Thyroid gland (tissue), 4 donors: ENCODE measurements at regions not wholly inside any gene's neighbourhood (a gene's known extent, or its start where the extent isn't known, plus 50 kb on each side); places are given as distances from the start of the nearest gene placed in this dataset.

Experiments used
- POLR2A ChIP-seq, 2 donors: fragments of 450-650 bp; IDR thresholded peaks; one replicate each; pipeline ENCODE4 v1.6.1; 2017; ENCODE audit warnings: antibody characterized with exemption in 2 of 2, mild to moderate bottlenecking in 2 of 2, moderate library complexity in 1 of 2
- TF ChIP-seq, protein P1 (sequence below), 6 experiments: fragments of 200-600 bp in 3 of 6; fragments of 450-650 bp in 3 of 6; sonication (generic) in 3 of 6; IDR thresholded peaks; one replicate each; pipeline ENCODE4 v1.5.1; 2016 to 2019; ENCODE audit warnings: antibody characterized with exemption in 6 of 6, mild to moderate bottlenecking in 2 of 6, inconsistent platforms in 1 of 6, moderate library complexity in 1 of 6

DNA sequence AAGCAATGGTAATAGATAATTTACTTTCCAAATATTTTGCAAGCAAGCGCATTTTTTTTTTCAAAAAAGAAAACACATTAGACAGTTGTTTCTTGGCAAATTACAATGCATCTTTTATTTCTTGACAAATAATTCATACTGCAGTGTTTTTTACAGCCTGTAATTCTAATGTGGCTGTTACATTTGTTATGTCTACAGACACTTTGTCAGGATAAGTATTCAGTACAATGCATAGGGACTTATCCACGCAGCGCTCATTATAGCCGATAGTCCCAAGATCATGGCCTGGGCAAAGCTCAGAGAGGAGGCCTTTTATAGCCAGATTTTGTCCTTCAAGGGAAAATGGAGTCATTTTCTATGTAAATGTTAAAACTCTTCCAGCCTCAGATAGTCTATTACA lies 123.0 kb upstream of the FANCL start:
- TF ChIP-seq, protein P1, sequence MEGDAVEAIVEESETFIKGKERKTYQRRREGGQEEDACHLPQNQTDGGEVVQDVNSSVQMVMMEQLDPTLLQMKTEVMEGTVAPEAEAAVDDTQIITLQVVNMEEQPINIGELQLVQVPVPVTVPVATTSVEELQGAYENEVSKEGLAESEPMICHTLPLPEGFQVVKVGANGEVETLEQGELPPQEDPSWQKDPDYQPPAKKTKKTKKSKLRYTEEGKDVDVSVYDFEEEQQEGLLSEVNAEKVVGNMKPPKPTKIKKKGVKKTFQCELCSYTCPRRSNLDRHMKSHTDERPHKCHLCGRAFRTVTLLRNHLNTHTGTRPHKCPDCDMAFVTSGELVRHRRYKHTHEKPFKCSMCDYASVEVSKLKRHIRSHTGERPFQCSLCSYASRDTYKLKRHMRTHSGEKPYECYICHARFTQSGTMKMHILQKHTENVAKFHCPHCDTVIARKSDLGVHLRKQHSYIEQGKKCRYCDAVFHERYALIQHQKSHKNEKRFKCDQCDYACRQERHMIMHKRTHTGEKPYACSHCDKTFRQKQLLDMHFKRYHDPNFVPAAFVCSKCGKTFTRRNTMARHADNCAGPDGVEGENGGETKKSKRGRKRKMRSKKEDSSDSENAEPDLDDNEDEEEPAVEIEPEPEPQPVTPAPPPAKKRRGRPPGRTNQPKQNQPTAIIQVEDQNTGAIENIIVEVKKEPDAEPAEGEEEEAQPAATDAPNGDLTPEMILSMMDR (IDR thresholded peaks at IDR 0.05): no peak
- TF ChIP-seq POLR2A (IDR thresholded peaks at IDR 0.05): no peak
